ENCODE measurements at regions not wholly inside any gene's neighbourhood (a gene's known extent, or its start where the extent isn't known, plus 50 kb on each side); places are given as distances from the start of the nearest gene placed in this dataset.
"Not testable (repeated sequence)": the region's sequence is repeated elsewhere in the genome, so short reads cannot be mapped to it uniquely, and the experiment has no call there.

DNA sequence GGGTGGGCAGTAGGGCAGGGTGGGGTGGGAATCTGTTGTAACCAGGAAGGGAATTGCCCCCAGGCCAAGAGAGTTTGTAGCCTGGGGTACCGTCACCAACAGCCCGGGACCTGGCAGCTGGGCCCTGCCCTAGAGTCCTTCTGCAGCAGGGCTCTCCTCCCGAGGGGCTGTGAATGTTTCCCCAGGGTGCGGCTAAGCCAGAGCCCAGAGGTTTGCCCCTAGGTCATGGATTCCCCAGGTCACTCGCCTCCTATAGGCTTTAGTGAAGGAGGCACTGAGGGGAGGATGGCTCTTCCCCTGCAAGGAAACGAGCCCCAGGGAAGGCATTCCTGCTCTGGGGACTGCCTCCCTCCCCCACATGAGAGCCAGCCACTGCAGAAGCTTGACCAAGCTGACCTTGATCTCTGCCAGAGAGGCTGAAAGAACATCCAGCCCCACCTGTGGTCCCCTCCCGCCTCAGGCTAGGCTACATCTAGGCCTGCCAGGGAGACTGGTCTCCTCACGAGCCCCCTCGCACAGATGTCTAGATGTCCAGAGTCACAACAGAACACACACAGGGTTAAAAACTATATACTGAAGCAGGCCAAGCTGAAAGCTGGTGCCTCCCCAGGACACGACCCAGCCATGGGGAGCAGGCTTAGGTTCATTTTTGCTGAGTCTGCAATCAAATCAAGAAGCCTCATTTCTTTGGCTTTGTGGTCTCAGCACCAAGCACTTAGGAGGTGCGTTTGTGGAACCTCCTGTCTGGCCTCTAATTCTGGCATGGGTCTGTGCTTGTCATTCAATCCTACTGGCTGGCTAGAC lies 69.1 kb upstream of the TAMM41 start:
- H3K27me3 ChIP-seq, result no peaks in the 10 kb centered on the region
- no peak overlapping the region for H3K4me3 ChIP-seq
- intact Hi-C loops (cut with DNase I), result loop anchor here in 1 of 10 donors (10.0 kb wide), 1 partner anchor 959 kb away; no protein-coding TSS in a partner anchor
- H3K9me3 ChIP-seq, result no peaks in the 10 kb centered on the region
- no peak for DNase-seq
- no peak overlapping the region for H3K27ac ChIP-seq
- no peak for TF ChIP-seq POLR2A (IDR thresholded peaks at IDR 0.05)
- TF ChIP-seq, protein P1, sequence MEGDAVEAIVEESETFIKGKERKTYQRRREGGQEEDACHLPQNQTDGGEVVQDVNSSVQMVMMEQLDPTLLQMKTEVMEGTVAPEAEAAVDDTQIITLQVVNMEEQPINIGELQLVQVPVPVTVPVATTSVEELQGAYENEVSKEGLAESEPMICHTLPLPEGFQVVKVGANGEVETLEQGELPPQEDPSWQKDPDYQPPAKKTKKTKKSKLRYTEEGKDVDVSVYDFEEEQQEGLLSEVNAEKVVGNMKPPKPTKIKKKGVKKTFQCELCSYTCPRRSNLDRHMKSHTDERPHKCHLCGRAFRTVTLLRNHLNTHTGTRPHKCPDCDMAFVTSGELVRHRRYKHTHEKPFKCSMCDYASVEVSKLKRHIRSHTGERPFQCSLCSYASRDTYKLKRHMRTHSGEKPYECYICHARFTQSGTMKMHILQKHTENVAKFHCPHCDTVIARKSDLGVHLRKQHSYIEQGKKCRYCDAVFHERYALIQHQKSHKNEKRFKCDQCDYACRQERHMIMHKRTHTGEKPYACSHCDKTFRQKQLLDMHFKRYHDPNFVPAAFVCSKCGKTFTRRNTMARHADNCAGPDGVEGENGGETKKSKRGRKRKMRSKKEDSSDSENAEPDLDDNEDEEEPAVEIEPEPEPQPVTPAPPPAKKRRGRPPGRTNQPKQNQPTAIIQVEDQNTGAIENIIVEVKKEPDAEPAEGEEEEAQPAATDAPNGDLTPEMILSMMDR (IDR thresholded peaks at IDR 0.05), result no peak
- peaks cover 0 to 4% (median 0%) of the 10 kb centered on the region in 12 donors for H3K4me1 ChIP-seq
- 63 to 70% (median 69%) methylated on average over 6 to 11 of the region's 11 CpGs for WGBS, 4 donors
- H3K36me3 ChIP-seq, result no peaks in the 10 kb centered on the region
- ATAC-seq, result no peak

GRCh38 chr3:11916425-11916762 lies 69.7 kb upstream of the TAMM41 start:
- not testable (repeated sequence) for H3K9me3 ChIP-seq, H3K27ac ChIP-seq, H3K4me3 ChIP-seq, H3K27me3 ChIP-seq, DNase-seq, H3K4me1 ChIP-seq, H3K36me3 ChIP-seq
- intact Hi-C loops (cut with DNase I), result loop anchor here in 1 of 10 donors (10.0 kb wide), 1 partner anchor 958 kb away; no protein-coding TSS in a partner anchor
- 80 to 90% (median 84%) methylated on average over 2 of the region's 2 CpGs for WGBS, 4 donors
- ATAC-seq, result peak in 1 of 4 donors; percentile 31

GRCh38 chr3:11917051-11917450 lies 70.4 kb upstream of the TAMM41 start:
- DNase-seq, result no peak
- H3K27ac ChIP-seq, result no peak overlapping the region
- TF ChIP-seq, protein P1 (IDR thresholded peaks at IDR 0.05), result no peak
- no peak for TF ChIP-seq POLR2A (IDR thresholded peaks at IDR 0.05)

GRCh38 chr3:11919390-11919789 lies 72.7 kb upstream of the TAMM41 start:
- no peak for TF ChIP-seq POLR2A (IDR thresholded peaks at IDR 0.05)
- TF ChIP-seq, protein P1 (IDR thresholded peaks at IDR 0.05), result no peak
- Histone ChIP-seq H3K27me3 (no peaks in the 10 kb centered on the region), H3K4me1 (peaks cover 0 to 4% (median 0%) of the 10 kb centered on the region in 12 donors), H3K9me3 (no peaks in the 10 kb centered on the region), H3K27ac (no peak overlapping the region), H3K4me3 (no peak overlapping the region), H3K36me3 (no peaks in the 10 kb centered on the region)
- ATAC-seq, result no peak
- WGBS, 4 donors, result 50 to 57% (median 53%) methylated on average over 7 of the region's 7 CpGs
- intact Hi-C loops (cut with DNase I), result loop anchor here in 1 of 10 donors (10.0 kb wide), 1 partner anchor 955 kb away; no protein-coding TSS in a partner anchor
- no peak for DNase-seq

More at GRCh38 chr3:11917051-11917450, 70.4 kb upstream of the TAMM41 start:
- Histone ChIP-seq H3K9me3 (no peaks in the 10 kb centered on the region), H3K4me3 (no peak overlapping the region), H3K4me1 (peaks cover 0 to 4% (median 0%) of the 10 kb centered on the region in 12 donors), H3K36me3 (no peaks in the 10 kb centered on the region), H3K27me3 (no peaks in the 10 kb centered on the region)
- WGBS, 4 donors, result 92 to 93% (median 93%) methylated on average over 9 to 11 of the region's 11 CpGs
- no peak for ATAC-seq
- intact Hi-C loops (cut with DNase I), result loop anchor here in 1 of 10 donors (10.0 kb wide), 1 partner anchor 958 kb away; no protein-coding TSS in a partner anchor
